ENCODE measurements at regions not wholly inside any gene's neighbourhood (a gene's known extent, or its start where the extent isn't known, plus 50 kb on each side); places are given as distances from the start of the nearest gene placed in this dataset.
A peak's percentile ranks its signal among the peaks of the same experiment; 100 is the strongest.
"Not testable (repeated sequence)": the region's sequence is repeated elsewhere in the genome, so short reads cannot be mapped to it uniquely, and the experiment has no call there.

- DNase-seq: no peak
- no peak overlapping the region for H3K27ac ChIP-seq
- no peak for ATAC-seq
- no peaks in the 10 kb centered on the region for H3K4me1 ChIP-seq
- H3K9me3 ChIP-seq: no peaks in the 10 kb centered on the region
- no peak for TF ChIP-seq POLR2A (IDR thresholded peaks at IDR 0.05)
- no peak for TF ChIP-seq CTCF (IDR thresholded peaks at IDR 0.05)
- intact Hi-C loops (cut with DNase I): no loop called here
- WGBS, 2 donors: 85 to 88% methylated on average over 5 of the region's 5 CpGs
- H3K27me3 ChIP-seq: no peaks in the 10 kb centered on the region
- H3K4me3 ChIP-seq: no peak overlapping the region
- no peaks in the 10 kb centered on the region for H3K36me3 ChIP-seq (replicated peaks in 1 of 2; ENCODE audit: insufficient read depth in 1 of 2, low read depth in 2 of 2)
These were observed 102.5 kb upstream of the SHB start for GRCh38 chr9:38171538-38171884.

- peak overlapping the region in 1 of 4 donors; percentile 0 for H3K27ac ChIP-seq
- DNase-seq: peak in 2 of 4 donors; percentile 15 to 30
- WGBS, 2 donors: 84 to 87% methylated on average over 9 of the region's 9 CpGs
- H3K36me3 ChIP-seq (replicated peaks in 1 of 2; ENCODE audit: insufficient read depth in 1 of 2, low read depth in 2 of 2); intact Hi-C loops (cut with DNase I); H3K4me1 ChIP-seq; H3K9me3 ChIP-seq; H3K27me3 ChIP-seq; H3K4me3 ChIP-seq; ATAC-seq: not testable (repeated sequence)
These were observed 101.9 kb upstream of the SHB start for GRCh38 chr9:38170763-38171537.

GRCh38 chr9:38170155-38170554 lies 101.1 kb upstream of the SHB start:
- H3K9me3 ChIP-seq; H3K27me3 ChIP-seq; H3K27ac ChIP-seq; H3K4me3 ChIP-seq; H3K36me3 ChIP-seq (replicated peaks in 1 of 2; ENCODE audit: insufficient read depth in 1 of 2, low read depth in 2 of 2); DNase-seq; H3K4me1 ChIP-seq; ATAC-seq; intact Hi-C loops (cut with DNase I): not testable (repeated sequence)
- 93 to 94% methylated on average over 6 of the region's 6 CpGs for WGBS, 2 donors

- DNase-seq (no peak), ATAC-seq (no peak)
- Histone ChIP-seq H3K36me3 (replicated peaks in 1 of 2; ENCODE audit: insufficient read depth in 1 of 2, low read depth in 2 of 2) (no peaks in the 10 kb centered on the region), H3K4me1 (peaks cover 7% of the 10 kb centered on the region), H3K9me3 (no peaks in the 10 kb centered on the region), H3K27me3 (no peaks in the 10 kb centered on the region), H3K27ac (no peak overlapping the region), H3K4me3 (no peak overlapping the region)
- TF ChIP-seq POLR2A (IDR thresholded peaks at IDR 0.05): no peak
- TF ChIP-seq CTCF (IDR thresholded peaks at IDR 0.05): no peak
- intact Hi-C loops (cut with DNase I): loop anchor here (10.0 kb wide), 1 partner anchor 178 kb away; no protein-coding TSS in a partner anchor
- 92 to 93% methylated on average over 3 to 5 of the region's 5 CpGs for WGBS, 2 donors
These were observed 97.5 kb upstream of the SHB start for GRCh38 chr9:38166501-38166900.

GRCh38 chr9:38164659-38165221 lies 95.7 kb upstream of the SHB start:
- Histone ChIP-seq H3K9me3 (no peaks in the 10 kb centered on the region), H3K4me1 (peaks cover 7% of the 10 kb centered on the region), H3K27me3 (no peaks in the 10 kb centered on the region), H3K4me3 (no peak overlapping the region), H3K36me3 (replicated peaks in 1 of 2; ENCODE audit: insufficient read depth in 1 of 2, low read depth in 2 of 2) (no peaks in the 10 kb centered on the region), H3K27ac (no peak overlapping the region)
- no peak for DNase-seq
- TF ChIP-seq CTCF (IDR thresholded peaks at IDR 0.05) (no peak), POLR2A (IDR thresholded peaks at IDR 0.05) (no peak)
- ATAC-seq: no peak
- 76 to 86% methylated on average over 9 of the region's 9 CpGs for WGBS, 2 donors
- intact Hi-C loops (cut with DNase I): loop anchor here (10.0 kb wide), 1 partner anchor 180 kb away; no protein-coding TSS in a partner anchor

All from body of pancreas (tissue), 4 donors.